NCI-H2081 treated with DMSO at 0.1 percent for 48 hours (cell line): ENCODE measurements at regions not wholly inside any gene's neighbourhood (a gene's known extent, or its start where the extent isn't known, plus 50 kb on each side); places are given as distances from the start of the nearest gene placed in this dataset.
"Not testable (repeated sequence)": the region's sequence is repeated elsewhere in the genome, so short reads cannot be mapped to it uniquely, and the experiment has no call there.

Experiments
- DNase-seq: peaks from one replicate; lab custom pipeline; 2025; lab: John Stamatoyannopoulos, UW

- DNase-seq: no peak
These were observed 244.9 kb upstream of the NEBL start for GRCh38 chr10:21141946-21142492.

- no peak for DNase-seq
These were observed 241.7 kb upstream of the NEBL start for GRCh38 chr10:21138769-21139340.

- no peak for DNase-seq
These were observed 238.2 kb upstream of the NEBL start for GRCh38 chr10:21135023-21135931.

GRCh38 chr10:21134645-21135022 lies 237.5 kb upstream of the NEBL start:
- DNase-seq: no peak

GRCh38 chr10:21130683-21131442 lies 233.8 kb upstream of the NEBL start:
- no peak for DNase-seq

GRCh38 chr10:21130108-21130507 lies 233.0 kb upstream of the NEBL start:
- DNase-seq: no peak

GRCh38 chr10:21125471-21126228 lies 228.5 kb upstream of the NEBL start:
- no peak for DNase-seq

- DNase-seq: no peak
These were observed 225.8 kb upstream of the NEBL start for GRCh38 chr10:21122907-21123306.

- not testable (repeated sequence) for DNase-seq
These were observed 224.7 kb upstream of the NEBL start for GRCh38 chr10:21121822-21122221.

GRCh38 chr10:21114683-21115082 lies 217.6 kb upstream of the NEBL start:
- no peak for DNase-seq

GRCh38 chr10:21110358-21110757 lies 213.2 kb upstream of the NEBL start:
- no peak for DNase-seq

GRCh38 chr10:21106931-21107330 lies 209.8 kb upstream of the NEBL start:
- not testable (repeated sequence) for DNase-seq

- not testable (repeated sequence) for DNase-seq
These were observed 208.2 kb upstream of the NEBL start for GRCh38 chr10:21105331-21105730.

- DNase-seq: no peak
These were observed 203.9 kb upstream of the NEBL start for GRCh38 chr10:21100871-21101514.

GRCh38 chr10:21100190-21100589 lies 203.1 kb upstream of the NEBL start:
- no peak for DNase-seq

- DNase-seq: no peak
These were observed 202.4 kb upstream of the NEBL start for GRCh38 chr10:21099291-21100062.

GRCh38 chr10:21097926-21098355 lies 200.8 kb upstream of the NEBL start:
- no peak for DNase-seq

- DNase-seq: no peak
These were observed 198.5 kb upstream of the NEBL start for GRCh38 chr10:21095494-21096055.

GRCh38 chr10:21095073-21095472 lies 198.0 kb upstream of the NEBL start:
- no peak for DNase-seq
